GM23338 (cell line): ENCODE measurements at regions not wholly inside any gene's neighbourhood (a gene's known extent, or its start where the extent isn't known, plus 50 kb on each side); places are given as distances from the start of the nearest gene placed in this dataset.

Source experiments
- ATAC-seq: fragments of 200-7000 bp; cut with Tn5 transposase; 3 replicates; pipeline ENCODE4 v1.9.1; 2020
- DNase-seq: peaks from one replicate; pipeline ENCODE4 v3.0.0-alpha.2; 2015; ENCODE audit warnings: low spot score
- H2AFZ ChIP-seq: fragments of 200-600 bp; sonication (generic); 2 replicates; pipeline ENCODE4 v1.8.0; 2016; ENCODE audit warnings: antibody characterized with exemption, mild to moderate bottlenecking, moderate library complexity
- H3F3A ChIP-seq: fragments of 200-600 bp; sonication (generic); replicated peaks from 2 replicates; pipeline ENCODE4 v1.8.0; 2017; ENCODE audit warnings: antibody characterized with exemption, mixed run types, low read depth
- H3K27ac ChIP-seq: fragments of 200-600 bp; sonication (generic); 2 replicates; pipeline ENCODE4 v1.6.1; 2016; ENCODE audit warnings: low read depth
- H3K27me3 ChIP-seq: fragments of 200-600 bp; sonication (generic); 2 replicates; pipeline ENCODE4 v1.8.0; 2016; ENCODE audit warnings: mild to moderate bottlenecking, mixed run types, moderate library complexity; ENCODE audit not compliant: insufficient read depth
- H3K36me3 ChIP-seq: fragments of 200-600 bp; sonication (generic); 2 replicates; pipeline ENCODE4 v1.8.0; 2016; ENCODE audit warnings: mild to moderate bottlenecking; ENCODE audit not compliant: insufficient read depth
- H3K4me1 ChIP-seq: fragments of 200-600 bp; sonication (generic); 2 replicates; pipeline ENCODE4 v1.8.0; 2016; ENCODE audit warnings: mild to moderate bottlenecking, moderate library complexity; ENCODE audit not compliant: insufficient read depth
- H3K4me2 ChIP-seq: fragments of 200-600 bp; sonication (generic); 2 replicates; pipeline ENCODE4 v1.7.1; 2017; ENCODE audit warnings: mixed run types
- H3K4me3 ChIP-seq: fragments of 200-600 bp; sonication (generic); 2 replicates; pipeline ENCODE4 v1.6.1; 2016; ENCODE audit warnings: mixed run types
- H3K79me2 ChIP-seq: fragments of 200-600 bp; sonication (generic); replicated peaks from 2 replicates; pipeline ENCODE4 v1.8.0; 2017; ENCODE audit warnings: mild to moderate bottlenecking; ENCODE audit not compliant: insufficient read depth
- H3K9me2 ChIP-seq: fragments of 200-600 bp; sonication (generic); 2 replicates; pipeline ENCODE4 v1.8.0; 2017; ENCODE audit not compliant: insufficient read depth
- H4K20me1 ChIP-seq: fragments of 200-600 bp; sonication (generic); replicated peaks from 2 replicates; pipeline ENCODE4 v1.8.0; 2017; ENCODE audit warnings: mild to moderate bottlenecking; ENCODE audit not compliant: insufficient read depth
- H3K27ac Mint-ChIP-seq: 2 replicates; pipeline ENCODE4 v1.8.0; 2020; ENCODE audit warnings: inconsistent platforms, mild to moderate bottlenecking, moderate library complexity, mixed read lengths
- H3K27me3 Mint-ChIP-seq: 3 replicates; pipeline ENCODE4 v1.8.0; 2022; ENCODE audit warnings: low read depth, mild to moderate bottlenecking, moderate library complexity, mixed read lengths, inconsistent platforms; ENCODE audit not compliant: insufficient read depth, poor library complexity
- H3K36me3 Mint-ChIP-seq: 3 replicates; pipeline ENCODE4 v1.8.0; 2021; ENCODE audit warnings: low read depth, mild to moderate bottlenecking, inconsistent platforms, moderate library complexity, mixed read lengths
- H3K4me1 Mint-ChIP-seq: 3 replicates; pipeline ENCODE4 v1.8.0; 2020; ENCODE audit warnings: mild to moderate bottlenecking, inconsistent platforms, mixed read lengths
- H3K4me3 Mint-ChIP-seq: 3 replicates; pipeline ENCODE4 v1.8.0; 2021; ENCODE audit warnings: moderate library complexity, mild to moderate bottlenecking, inconsistent platforms, mixed read lengths
- H3K9me3 Mint-ChIP-seq: 3 replicates; pipeline ENCODE4 v1.8.0; 2020; ENCODE audit warnings: moderate library complexity, mild to moderate bottlenecking, inconsistent platforms, mixed read lengths
- CREB1 ChIP-seq: fragments of 250-450 bp; sonication (Bioruptor Pico); IDR thresholded peaks from 2 replicates; pipeline ENCODE4 v1.5.0; 2020; ENCODE audit warnings: low read depth, mild to moderate bottlenecking, moderate library complexity
- EZH2 ChIP-seq: fragments of 200-600 bp; sonication (generic); IDR thresholded peaks from one replicate; pipeline ENCODE4 v1.8.0; 2017; ENCODE audit warnings: antibody characterized with exemption, mild to moderate bottlenecking, low read depth; ENCODE audit not compliant: unreplicated experiment
- EZH2phosphoT487 ChIP-seq: fragments of 200-600 bp; sonication (generic); IDR thresholded peaks from one replicate; pipeline ENCODE4 v1.8.1; 2018; ENCODE audit warnings: antibody characterized with exemption; ENCODE audit not compliant: unreplicated experiment
- NANOG ChIP-seq: IDR thresholded peaks from 2 replicates; pipeline ENCODE4 v1.6.1; 2016; ENCODE audit warnings: antibody characterized with exemption, borderline replicate concordance
- POLR2AphosphoS5 ChIP-seq: IDR thresholded peaks from 2 replicates; pipeline ENCODE4 v1.6.1; 2016; ENCODE audit warnings: antibody characterized with exemption, low read depth
- STAT1 ChIP-seq: IDR thresholded peaks from one replicate; pipeline ENCODE4 v1.6.1; 2016; ENCODE audit warnings: antibody characterized with exemption; ENCODE audit not compliant: unreplicated experiment
- ZNF114 ChIP-seq: fragments of 250-450 bp; sonication (Bioruptor Pico); IDR thresholded peaks from 2 replicates; pipeline ENCODE4 v1.5.0; 2020; ENCODE audit warnings: mild to moderate bottlenecking, moderate library complexity
- ZNF331 ChIP-seq: fragments of 250-450 bp; sonication (Bioruptor Pico); IDR thresholded peaks from 2 replicates; pipeline ENCODE4 v1.5.0; 2020; ENCODE audit warnings: low read depth, mild to moderate bottlenecking, moderate library complexity
- TF ChIP-seq, protein P1 (sequence below): fragments of 250-450 bp; sonication (Bioruptor Pico); IDR thresholded peaks from 2 replicates; pipeline ENCODE4 v1.5.0; 2020; ENCODE audit warnings: mild to moderate bottlenecking, moderate library complexity
- TF ChIP-seq, protein P2 (sequence below), 2 experiments: fragments of 200-600 bp in 1 of 2; sonication (generic) in 1 of 2; conservative IDR thresholded peaks; 2 replicates each; pipeline versions ENCODE4 v1.5.1 to v1.6.1; 2016 to 2017; ENCODE audit warnings: antibody characterized with exemption in 2 of 2, low read depth in 2 of 2, mild to moderate bottlenecking in 2 of 2, moderate library complexity in 1 of 2
- TF ChIP-seq, protein P3 (sequence below): IDR thresholded peaks from one replicate; pipeline ENCODE4 v1.6.1; 2018; ENCODE audit warnings: antibody characterized with exemption; ENCODE audit not compliant: unreplicated experiment

DNA sequence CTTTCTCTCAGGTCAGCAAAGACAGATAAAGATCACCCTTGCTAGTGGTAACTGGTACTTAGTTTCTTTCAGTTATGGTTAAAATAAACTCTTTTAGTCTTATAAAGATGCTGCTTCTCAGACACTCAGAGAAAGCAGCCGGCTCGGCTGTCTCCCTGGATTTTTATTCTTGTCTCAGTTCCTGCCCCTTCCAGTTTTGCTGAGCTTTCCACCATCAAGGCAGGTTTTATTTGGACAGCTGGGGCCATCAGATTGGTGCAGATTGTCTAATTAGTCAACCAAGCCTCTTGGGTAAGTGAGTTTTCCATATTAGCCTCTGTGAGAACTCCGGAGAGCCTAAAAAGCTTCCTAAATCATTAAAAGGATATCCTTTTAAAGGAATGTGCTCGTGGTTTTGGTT lies 130.8 kb upstream of the BMP4 start (continued):
- TF ChIP-seq, protein P1, sequence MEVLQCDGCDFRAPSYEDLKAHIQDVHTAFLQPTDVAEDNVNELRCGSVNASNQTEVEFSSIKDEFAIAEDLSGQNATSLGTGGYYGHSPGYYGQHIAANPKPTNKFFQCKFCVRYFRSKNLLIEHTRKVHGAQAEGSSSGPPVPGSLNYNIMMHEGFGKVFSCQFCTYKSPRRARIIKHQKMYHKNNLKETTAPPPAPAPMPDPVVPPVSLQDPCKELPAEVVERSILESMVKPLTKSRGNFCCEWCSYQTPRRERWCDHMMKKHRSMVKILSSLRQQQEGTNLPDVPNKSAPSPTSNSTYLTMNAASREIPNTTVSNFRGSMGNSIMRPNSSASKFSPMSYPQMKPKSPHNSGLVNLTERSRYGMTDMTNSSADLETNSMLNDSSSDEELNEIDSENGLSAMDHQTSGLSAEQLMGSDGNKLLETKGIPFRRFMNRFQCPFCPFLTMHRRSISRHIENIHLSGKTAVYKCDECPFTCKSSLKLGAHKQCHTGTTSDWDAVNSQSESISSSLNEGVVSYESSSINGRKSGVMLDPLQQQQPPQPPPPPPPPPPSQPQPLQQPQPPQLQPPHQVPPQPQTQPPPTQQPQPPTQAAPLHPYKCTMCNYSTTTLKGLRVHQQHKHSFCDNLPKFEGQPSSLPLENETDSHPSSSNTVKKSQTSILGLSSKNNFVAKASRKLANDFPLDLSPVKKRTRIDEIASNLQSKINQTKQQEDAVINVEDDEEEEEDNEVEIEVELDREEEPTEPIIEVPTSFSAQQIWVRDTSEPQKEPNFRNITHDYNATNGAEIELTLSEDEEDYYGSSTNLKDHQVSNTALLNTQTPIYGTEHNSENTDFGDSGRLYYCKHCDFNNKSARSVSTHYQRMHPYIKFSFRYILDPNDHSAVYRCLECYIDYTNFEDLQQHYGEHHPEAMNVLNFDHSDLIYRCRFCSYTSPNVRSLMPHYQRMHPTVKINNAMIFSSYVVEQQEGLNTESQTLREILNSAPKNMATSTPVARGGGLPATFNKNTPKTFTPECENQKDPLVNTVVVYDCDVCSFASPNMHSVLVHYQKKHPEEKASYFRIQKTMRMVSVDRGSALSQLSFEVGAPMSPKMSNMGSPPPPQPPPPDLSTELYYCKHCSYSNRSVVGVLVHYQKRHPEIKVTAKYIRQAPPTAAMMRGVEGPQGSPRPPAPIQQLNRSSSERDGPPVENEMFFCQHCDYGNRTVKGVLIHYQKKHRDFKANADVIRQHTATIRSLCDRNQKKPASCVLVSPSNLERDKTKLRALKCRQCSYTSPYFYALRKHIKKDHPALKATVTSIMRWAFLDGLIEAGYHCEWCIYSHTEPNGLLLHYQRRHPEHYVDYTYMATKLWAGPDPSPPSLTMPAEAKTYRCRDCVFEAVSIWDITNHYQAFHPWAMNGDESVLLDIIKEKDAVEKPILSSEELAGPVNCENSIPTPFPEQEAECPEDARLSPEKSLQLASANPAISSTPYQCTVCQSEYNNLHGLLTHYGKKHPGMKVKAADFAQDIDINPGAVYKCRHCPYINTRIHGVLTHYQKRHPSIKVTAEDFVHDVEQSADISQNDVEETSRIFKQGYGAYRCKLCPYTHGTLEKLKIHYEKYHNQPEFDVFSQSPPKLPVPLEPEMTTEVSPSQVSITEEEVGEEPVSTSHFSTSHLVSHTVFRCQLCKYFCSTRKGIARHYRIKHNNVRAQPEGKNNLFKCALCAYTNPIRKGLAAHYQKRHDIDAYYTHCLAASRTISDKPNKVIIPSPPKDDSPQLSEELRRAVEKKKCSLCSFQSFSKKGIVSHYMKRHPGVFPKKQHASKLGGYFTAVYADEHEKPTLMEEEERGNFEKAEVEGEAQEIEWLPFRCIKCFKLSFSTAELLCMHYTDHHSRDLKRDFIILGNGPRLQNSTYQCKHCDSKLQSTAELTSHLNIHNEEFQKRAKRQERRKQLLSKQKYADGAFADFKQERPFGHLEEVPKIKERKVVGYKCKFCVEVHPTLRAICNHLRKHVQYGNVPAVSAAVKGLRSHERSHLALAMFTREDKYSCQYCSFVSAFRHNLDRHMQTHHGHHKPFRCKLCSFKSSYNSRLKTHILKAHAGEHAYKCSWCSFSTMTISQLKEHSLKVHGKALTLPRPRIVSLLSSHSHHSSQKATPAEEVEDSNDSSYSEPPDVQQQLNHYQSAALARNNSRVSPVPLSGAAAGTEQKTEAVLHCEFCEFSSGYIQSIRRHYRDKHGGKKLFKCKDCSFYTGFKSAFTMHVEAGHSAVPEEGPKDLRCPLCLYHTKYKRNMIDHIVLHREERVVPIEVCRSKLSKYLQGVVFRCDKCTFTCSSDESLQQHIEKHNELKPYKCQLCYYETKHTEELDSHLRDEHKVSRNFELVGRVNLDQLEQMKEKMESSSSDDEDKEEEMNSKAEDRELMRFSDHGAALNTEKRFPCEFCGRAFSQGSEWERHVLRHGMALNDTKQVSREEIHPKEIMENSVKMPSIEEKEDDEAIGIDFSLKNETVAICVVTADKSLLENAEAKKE (CRISPR knock-in tag): no peak
- TF ChIP-seq ZNF331 (CRISPR knock-in tag) (no peak), EZH2 (no peak), CREB1 (CRISPR knock-in tag) (no peak), NANOG (no peak), STAT1 (no peak), POLR2AphosphoS5 (no peak)
- TF ChIP-seq, protein P2, sequence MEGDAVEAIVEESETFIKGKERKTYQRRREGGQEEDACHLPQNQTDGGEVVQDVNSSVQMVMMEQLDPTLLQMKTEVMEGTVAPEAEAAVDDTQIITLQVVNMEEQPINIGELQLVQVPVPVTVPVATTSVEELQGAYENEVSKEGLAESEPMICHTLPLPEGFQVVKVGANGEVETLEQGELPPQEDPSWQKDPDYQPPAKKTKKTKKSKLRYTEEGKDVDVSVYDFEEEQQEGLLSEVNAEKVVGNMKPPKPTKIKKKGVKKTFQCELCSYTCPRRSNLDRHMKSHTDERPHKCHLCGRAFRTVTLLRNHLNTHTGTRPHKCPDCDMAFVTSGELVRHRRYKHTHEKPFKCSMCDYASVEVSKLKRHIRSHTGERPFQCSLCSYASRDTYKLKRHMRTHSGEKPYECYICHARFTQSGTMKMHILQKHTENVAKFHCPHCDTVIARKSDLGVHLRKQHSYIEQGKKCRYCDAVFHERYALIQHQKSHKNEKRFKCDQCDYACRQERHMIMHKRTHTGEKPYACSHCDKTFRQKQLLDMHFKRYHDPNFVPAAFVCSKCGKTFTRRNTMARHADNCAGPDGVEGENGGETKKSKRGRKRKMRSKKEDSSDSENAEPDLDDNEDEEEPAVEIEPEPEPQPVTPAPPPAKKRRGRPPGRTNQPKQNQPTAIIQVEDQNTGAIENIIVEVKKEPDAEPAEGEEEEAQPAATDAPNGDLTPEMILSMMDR (conservative IDR thresholded peaks at IDR 0.05; ENCODE audit: low read depth in 2 of 2): no peak

DNA sequence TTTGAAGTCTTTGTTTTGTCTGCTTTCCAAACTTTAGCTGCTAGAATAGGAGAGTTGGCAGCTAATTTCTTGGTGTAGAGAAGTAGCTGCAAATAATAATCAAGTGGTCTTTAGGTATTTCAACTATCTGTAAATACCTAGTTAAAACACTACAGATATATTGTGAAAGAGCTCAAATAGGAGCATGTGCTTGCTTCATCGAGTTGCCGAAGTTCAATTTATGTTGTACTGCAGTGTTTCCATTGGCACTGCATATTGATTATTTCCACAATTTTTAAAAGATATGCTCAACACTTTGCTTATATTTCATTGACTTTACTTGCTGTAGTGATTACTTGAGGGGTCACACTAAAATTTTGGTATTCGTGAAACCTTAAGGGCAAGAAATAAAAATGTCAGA lies 131.6 kb upstream of the BMP4 start:
- Histone ChIP-seq H3K36me3 (no peaks in the 10 kb centered on the region), H3K27ac (no peak overlapping the region), H3F3A (no peaks in the 10 kb centered on the region), H4K20me1 (no peaks in the 10 kb centered on the region), H3K4me1 (peaks cover 9% of the 10 kb centered on the region; the same call in 1 of the 2 replicates), H3K4me3 (no peak overlapping the region), H2AFZ (no peak overlapping the region), H3K4me2 (no peak overlapping the region), H3K9me2 (peaks cover 1% of the 10 kb centered on the region; the same call in 1 of the 2 replicates), H3K79me2 (no peaks in the 10 kb centered on the region), H3K27me3 (no peaks in the 10 kb centered on the region)
- DNase-seq (no peak), ATAC-seq (no peak)
- H3K27me3 Mint-ChIP-seq: no peaks in the 10 kb centered on the region
- H3K4me3 Mint-ChIP-seq: no peak overlapping the region
- peaks cover 10% of the 10 kb centered on the region for H3K4me1 Mint-ChIP-seq
- H3K27ac Mint-ChIP-seq: no peak overlapping the region
- H3K9me3 Mint-ChIP-seq: peaks cover 3% of the 10 kb centered on the region; the same call in 1 of the 3 replicates
- H3K36me3 Mint-ChIP-seq: no peaks in the 10 kb centered on the region
- TF ChIP-seq EZH2 (no peak), ZNF114 (no peak), ZNF331 (CRISPR knock-in tag) (no peak), EZH2phosphoT487 (no peak), POLR2AphosphoS5 (no peak), CREB1 (CRISPR knock-in tag) (no peak), STAT1 (no peak), NANOG (no peak)
- TF ChIP-seq, protein P3, sequence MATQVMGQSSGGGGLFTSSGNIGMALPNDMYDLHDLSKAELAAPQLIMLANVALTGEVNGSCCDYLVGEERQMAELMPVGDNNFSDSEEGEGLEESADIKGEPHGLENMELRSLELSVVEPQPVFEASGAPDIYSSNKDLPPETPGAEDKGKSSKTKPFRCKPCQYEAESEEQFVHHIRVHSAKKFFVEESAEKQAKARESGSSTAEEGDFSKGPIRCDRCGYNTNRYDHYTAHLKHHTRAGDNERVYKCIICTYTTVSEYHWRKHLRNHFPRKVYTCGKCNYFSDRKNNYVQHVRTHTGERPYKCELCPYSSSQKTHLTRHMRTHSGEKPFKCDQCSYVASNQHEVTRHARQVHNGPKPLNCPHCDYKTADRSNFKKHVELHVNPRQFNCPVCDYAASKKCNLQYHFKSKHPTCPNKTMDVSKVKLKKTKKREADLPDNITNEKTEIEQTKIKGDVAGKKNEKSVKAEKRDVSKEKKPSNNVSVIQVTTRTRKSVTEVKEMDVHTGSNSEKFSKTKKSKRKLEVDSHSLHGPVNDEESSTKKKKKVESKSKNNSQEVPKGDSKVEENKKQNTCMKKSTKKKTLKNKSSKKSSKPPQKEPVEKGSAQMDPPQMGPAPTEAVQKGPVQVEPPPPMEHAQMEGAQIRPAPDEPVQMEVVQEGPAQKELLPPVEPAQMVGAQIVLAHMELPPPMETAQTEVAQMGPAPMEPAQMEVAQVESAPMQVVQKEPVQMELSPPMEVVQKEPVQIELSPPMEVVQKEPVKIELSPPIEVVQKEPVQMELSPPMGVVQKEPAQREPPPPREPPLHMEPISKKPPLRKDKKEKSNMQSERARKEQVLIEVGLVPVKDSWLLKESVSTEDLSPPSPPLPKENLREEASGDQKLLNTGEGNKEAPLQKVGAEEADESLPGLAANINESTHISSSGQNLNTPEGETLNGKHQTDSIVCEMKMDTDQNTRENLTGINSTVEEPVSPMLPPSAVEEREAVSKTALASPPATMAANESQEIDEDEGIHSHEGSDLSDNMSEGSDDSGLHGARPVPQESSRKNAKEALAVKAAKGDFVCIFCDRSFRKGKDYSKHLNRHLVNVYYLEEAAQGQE: no peak
- TF ChIP-seq, protein P2 (conservative IDR thresholded peaks at IDR 0.05; ENCODE audit: low read depth in 2 of 2): no peak
